Umbilical cord (tissue), 1 donor: ENCODE measurements at regions not wholly inside any gene's neighbourhood (a gene's known extent, or its start where the extent isn't known, plus 50 kb on each side); places are given as distances from the start of the nearest gene placed in this dataset.
"Not testable (repeated sequence)": the region's sequence is repeated elsewhere in the genome, so short reads cannot be mapped to it uniquely, and the experiment has no call there.

Experiments
- DNase-seq: peaks from one replicate; pipeline ENCODE4 v3.0.0-alpha.2; 2015; ENCODE audit warnings: low spot score

DNA sequence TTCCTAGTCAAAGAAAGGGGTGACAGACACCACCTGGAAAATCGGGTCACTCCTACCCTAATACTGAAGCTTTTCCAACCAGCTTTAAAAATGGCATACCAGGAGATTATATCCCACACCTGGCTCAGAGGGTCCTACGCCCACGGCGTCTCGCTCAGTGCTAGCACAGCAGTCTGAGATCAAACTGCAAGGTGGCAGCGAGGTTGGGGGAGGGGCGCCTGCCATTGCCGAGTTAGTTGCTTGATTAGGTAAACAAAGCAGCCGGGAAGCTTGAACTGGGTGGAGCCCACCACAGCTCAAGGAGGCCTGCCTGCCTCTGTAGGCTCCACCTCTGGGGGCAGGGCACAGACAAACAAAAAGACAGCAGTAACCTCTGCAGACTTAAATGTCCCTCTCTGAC lies 127.1 kb downstream of the NXPE2 start:
- DNase-seq = not testable (repeated sequence)

DNA sequence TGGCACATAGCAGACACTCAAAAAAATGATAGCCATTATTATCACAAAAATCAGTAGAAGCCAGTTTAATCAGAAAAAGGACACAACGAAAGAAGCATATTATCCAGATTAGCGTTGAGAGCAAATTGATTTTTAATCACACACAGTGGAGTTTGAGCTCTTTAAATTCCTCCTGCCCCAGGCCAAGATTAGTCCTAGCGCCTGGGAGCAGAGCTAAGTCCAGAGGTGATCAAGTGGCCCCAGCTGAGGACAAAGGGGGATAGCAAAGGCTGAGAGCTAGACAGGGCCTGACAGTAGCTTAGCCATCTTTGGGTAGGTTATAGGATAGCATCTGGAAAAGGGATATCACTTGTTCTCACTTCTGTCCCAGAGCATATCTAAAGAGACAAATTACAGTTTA lies 133.6 kb downstream of the NXPE2 start:
- DNase-seq = no peak

DNA sequence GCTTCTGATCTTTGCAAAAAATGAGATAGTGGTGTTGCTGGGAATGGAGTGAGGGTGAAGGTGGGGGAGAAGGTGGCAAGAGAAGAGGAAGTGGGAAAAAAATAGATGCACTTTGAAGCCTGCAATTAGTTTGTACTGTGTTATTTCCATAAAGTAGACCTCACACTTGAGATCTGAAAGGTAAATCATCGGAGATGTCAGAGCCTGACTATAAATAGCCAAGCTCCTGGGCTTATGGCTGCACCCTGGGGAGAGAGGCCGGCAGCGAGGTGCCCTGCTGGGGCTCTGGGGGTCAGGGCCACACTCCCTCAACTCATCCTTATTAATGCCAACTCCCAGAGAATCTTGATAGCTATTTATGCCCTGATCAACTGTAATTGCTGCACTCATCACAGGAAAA lies 134.4 kb downstream of the NXPE2 start:
- no peak for DNase-seq

DNA sequence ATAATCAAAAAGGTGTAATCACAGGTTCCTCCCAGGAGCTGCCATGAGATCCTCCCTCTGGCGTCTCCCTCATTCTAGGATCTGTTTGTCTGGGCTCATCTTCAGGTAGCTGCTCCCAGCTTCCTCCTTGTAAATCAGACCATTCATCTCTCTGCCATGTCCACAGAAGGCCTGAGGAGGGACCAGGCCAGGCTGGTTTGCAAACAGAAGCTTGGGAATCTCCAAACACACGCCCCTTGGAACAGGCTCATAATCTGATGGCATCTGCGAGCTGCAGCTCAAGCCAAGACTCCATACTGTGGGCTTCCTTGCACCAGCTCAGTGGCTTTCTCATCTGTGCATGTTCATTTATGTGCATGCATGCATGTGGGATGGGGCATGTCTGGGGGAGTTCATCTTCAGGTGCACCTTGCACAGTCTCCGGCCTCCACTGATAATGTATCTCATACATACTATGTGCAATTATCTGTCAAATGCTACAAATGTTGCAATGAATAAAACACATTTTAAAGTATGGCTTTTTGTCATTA lies 134.9 kb downstream of the NXPE2 start:
- DNase-seq = no peak

DNA sequence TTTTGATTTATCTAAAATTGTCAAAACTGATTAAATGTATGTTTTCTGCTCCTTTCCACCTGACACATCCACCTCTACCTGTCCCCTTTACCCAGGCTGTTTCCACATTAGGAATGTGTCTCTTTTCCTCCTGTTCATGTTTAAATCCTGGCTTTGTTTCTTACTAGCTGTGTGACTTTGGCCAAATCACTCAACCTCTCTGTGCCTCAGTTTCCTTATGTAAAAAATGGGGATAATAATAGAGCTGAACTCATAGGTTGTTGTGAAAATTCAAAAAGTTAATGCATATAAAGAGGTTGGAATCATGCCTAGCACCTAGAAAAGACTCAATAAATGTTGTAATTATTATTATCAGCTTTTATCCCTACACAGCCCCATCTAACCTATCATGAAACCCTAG lies 136.8 kb downstream of the NXPE2 start:
- DNase-seq = no peak

DNA sequence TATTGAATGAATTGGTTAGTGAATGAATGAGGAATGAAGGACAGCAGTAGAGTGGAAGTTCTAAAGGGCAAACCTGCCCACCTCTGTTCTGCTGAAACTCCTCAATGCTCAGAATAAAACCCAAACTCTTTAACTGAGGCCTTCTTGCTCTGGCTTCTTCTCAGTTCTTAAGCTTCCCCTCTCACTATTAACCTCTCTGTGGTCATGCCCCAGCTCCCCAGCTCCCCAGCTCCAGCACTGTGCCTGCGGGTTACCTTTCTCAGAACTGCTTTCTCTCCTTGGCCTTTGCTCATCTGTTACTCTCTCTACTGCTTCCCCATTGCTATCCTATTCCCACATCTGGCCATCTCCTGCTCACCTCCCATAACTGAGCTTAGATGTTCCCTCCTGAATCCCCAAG lies 137.4 kb downstream of the NXPE2 start:
- no peak for DNase-seq

DNA sequence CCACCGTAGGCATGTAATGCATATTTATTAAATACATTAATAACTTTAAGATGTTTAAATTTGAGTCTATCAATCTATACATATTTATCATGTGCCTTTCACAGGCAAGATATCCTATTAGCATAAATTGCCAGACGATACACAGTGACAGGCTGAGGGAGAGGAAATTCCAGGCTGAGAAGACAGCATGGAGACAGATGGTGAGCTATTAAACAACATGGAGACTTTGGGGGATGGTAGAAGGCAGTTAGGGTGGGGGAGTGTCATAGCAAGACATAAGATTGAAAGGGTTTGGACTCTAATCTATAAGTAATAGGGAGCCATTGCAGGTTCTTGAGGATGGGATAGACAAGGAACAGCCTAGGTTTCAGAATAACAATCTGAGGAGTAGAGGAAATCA lies 138.5 kb downstream of the NXPE2 start:
- no peak for DNase-seq

DNA sequence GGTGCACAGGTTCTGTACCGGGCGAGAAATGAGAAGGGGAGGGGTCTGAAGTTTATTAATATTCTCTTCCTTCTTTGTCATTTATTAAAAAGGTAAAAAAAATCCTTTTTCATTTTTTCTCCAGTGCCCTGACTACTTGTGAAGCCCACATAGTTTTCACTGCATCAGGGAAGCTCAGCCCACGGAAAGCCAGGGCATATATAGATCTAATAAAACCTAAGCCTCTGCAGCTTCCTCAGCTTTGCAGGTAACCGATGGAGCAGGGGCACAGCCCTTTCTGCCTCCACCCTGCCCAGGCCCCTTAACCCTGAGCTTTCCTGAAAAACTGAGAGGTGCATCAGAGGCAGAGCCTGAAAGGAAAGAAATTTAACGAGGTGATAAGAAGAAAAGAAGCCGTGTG lies 140.1 kb downstream of the NXPE2 start:
- DNase-seq = no peak

DNA sequence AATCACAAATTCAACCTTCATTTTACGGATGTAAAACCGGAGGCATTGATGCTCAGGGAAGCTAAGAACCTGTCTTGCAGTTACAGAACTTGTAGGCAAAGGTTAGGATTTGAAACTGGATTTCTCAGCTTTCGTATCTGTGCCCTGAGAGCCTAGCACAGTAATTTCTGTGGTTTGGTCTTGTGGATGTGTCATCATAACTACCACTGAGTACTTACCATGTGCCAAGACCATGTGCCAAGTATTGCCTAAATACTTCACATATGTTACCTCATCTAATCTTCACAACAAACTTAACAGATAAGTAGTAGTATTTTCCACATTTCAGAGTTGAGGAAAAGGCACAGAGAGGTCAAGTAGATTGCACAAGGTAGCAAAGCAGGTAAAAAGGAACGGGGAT lies 140.7 kb downstream of the NXPE2 start:
- DNase-seq = no peak

DNA sequence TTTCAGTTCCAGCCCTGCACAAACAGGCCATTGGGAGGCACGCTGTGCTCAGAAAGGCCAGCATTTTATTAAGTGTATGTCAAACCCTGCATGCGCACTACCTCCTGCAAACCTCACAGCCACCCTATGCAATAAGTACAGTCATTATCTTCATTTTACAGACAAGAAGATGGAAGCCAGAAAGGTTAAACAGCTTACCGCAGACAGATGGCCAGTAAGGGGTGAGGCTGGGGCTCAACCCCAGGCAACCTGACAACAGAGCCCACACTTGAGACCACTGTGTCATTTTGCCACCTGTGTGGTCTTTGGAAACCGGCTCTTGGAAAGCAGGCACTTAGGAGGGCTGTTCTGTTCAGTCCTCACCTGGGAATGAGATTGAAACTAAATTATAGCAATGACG lies 142.3 kb downstream of the NXPE2 start:
- no peak for DNase-seq

DNA sequence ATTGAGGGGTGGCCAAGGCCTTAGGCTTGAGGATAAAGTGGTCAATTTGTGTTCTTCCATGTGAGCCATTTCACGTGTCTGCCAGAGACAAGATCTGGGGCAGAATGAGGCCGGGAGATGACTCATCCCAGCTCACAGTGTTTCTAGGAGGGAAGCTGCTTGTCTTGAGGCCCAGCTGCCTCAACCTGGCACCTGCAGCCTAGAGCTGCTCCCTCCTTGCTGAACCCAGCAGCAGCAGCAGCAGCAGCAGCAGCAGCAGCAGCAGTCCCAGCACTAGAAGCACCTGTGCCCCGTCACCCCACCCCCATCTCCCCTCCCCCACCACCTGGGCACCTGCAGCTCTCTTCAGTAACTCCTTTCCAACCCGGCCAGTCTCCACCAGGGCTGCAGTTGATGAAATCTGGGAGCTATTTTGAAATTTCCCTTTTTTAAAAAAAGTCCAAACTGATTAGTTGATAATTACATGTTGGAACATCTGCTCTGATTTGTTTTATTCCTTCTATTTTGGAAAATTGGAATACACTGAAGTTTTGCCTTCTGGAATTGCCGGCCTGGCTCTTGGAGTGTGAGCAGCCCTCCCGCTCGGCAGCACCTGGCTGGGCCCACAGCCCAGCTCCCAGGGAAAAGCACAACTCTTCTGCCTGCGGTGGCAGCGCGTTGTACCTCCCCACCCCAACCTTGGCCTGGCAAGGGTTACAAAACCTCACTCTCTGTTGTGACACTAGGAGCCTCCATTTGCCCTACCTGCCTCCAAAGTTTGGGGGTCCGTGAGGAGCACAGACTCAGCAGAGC lies 143.5 kb downstream of the NXPE2 start:
- DNase-seq = peak; percentile 77

DNA sequence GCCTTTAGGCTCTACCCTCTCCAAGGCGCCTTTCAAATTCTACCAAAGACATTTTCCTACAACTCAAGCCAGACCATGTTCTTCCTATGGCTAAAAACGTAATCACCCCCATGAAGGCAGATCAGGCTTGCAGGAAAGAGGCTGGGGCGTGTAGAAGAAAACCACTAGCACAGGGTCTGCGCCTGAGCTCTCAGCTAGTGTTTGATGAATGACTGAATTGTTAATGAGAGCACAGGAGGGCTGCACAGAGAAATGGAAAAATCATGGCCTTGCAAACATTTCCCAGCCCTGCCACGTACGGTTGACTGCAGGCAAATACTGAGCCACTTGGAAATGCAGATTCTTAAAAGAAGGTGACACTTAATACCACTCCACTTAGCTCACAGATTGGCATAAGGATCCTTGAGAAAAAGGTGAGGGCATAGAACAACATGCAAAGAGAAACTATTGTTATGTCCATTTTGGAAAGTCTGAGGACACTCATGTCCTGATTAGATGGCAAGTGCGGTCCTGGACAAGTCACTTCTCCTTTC lies 148.6 kb downstream of the NXPE2 start:
- no peak for DNase-seq

DNA sequence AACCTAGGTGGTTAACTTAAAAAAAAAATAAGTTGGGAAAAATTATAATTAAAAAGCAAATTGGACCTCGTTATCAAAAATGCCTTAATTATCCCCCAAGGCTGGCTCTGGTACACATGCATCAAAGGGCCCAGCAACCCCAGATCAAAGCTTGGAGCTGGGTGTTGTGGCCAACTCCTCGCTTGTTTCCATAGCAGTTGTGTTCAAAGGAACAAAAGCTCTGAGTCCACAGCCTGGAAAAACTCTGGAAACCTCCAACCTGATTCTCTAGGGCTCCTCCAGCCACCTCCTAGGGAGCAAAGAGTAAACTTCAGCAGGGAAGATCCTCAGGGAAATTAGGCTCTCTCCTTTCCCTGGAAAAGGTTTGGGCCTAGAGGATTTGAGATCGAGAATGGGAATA lies 149.4 kb downstream of the NXPE2 start:
- no peak for DNase-seq

DNA sequence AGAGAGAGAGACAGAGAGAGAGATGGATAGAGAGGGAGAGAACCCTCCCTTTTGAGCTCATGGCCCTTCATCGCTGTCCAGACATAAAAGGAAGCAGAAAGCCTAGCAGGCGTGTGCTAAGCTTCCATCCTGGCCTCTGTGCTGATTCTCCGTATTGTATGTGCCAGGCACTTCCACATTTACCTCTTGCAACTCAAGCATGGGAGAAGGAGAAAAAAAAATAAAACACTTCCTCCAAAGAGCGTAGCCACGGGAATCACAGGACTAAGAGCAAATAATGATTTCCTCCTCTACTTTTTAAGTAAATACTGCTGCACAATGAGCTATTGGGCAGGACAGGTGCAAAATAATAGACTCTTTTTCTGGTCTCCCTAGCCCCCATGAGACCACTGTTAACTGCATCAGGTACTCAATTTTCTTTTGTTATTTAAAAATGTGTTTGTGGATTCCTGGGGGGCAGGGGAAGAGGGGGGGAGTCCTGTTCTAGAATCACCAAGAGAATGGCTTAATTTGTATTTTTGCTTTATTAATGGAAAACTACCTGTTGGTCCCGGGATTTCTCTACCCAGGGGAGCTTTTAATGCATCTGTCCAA lies 154.3 kb downstream of the NXPE2 start:
- peak; percentile 26 for DNase-seq

DNA sequence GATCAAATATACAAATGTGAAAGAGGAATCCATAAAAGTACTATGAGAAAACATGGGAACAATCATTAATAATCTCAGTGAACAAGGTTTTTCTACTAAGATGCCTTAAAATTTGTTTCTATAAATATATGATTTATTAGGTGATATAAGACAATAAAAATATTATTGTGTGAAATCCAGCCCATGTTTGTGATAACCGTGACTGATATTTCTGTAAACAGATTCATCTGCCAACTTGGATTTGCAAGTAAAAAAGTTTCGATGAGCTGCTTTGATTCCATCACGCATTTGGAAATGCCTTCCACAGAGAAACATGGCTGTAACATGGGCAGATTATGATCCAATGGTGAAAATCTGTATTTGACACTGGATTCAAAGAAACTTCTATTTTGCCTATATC lies 157.8 kb downstream of the NXPE2 start:
- DNase-seq = no peak

DNA sequence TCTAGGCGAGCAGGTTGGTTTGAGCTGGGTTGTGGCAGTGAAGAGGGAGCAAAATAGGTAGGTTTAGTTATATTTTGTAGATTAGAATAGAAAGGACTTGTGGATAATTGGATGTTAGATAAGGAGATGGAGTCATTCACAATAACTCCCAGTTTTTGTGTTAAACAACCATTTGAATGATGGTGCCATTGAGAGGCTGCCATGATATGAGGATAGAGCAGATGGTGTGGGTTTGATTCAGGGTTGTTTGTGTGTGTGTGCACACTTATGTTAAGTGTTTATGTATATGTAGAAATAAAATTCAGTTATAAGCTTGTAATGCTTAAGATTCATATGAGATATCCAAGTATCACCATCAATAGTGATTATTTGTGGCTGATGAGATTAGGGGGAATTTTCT lies 166.6 kb downstream of the NXPE2 start:
- DNase-seq = no peak

DNA sequence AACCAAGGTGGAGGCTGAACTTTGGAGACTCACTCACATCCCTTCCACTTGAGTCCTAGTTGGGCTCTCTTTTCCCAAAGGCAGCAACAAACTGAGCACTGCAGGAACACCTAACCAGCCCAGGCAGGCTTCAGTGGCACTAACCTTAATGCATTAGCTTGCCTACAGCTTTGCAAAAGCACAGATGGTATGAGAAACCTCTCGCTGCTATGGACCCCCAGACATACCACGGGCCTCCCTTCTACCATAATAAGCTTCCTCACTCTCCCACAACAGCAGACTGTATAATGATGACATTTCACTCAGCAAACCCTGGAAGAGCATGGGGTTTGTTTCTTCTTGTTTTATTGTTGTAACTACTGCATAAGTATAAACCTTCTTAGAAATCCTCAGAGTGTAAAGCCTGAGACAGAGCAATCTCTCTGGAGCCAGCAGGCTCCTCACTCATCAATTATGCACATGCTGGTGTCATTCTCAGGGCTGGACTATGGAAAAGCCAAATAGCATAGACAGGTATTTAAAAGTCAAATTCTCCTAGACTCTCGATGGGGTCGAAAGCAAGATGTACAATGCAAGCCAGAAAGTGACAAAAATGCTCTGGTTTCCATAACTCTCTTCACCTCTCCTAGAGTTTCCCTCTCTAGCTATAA lies 167.6 kb downstream of the NXPE2 start:
- DNase-seq = no peak

DNA sequence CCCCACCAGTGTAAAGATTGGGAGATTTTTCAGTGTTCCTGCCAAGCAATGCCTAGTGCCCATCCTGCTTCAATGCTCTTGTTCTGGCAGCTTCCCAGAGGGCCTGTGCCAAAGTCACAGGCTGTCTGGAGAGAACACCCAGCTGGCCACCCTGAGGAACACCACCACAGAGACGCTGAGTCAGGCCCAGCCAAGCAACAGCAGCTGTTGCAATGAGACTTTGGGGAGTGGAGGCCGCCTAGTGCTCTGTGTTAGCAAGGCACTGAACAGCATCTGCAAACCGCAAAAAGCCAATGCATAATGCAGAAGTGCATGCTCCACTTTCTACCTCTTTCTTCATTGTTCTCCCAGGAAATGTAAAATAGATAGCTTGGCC lies 168.1 kb downstream of the NXPE2 start:
- DNase-seq = peak; percentile 24

DNA sequence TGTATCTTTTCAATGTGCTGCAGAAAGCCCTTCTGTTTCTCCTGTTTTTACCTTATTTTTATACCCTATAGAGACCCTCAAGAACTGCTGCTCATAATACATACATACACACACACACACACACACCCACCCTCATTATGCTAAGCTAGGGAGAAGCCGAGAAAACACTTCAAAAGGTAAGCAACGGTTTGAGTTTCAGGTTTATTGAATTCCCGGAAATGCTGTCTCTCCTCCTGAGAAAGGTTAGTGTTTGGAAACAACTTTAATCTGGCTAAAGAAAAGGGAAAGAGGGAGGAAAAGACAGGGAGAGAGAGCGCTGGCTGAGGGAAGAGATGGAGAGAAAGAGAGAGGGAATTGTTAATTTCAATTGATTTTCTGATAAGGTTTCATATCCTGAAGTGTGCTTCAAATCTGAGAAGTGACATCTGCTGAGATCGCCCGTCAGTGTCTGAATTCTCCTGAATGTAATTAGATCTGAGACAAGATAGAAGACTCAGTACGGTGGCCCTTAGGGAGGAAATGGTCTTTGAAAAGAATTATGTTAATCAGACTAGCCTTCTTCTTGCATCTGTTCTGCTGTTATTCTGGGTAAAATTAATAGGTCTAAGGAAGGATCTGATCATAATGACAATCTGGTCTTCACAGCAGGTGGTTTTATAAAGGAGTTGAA lies 169.1 kb downstream of the NXPE2 start:
- no peak for DNase-seq

DNA sequence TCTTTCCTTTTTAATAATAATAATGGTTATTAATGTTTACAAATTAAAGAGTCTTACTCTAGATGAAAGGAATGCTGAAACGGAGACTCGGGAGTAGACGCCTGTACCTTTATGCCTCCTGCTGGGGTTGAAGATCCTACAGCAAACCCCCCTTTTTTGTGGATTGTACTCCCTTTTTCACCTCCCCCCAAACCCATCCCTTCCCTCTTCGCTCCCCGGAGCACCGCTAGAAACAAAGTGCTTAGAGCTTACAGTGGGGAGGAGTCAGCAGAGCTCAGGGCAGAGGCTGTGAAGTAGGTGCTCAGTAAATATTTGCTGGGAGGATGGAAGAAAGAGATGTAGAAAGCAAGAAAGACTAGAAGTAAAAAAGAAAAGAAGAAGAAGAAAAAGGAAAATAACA lies 169.7 kb downstream of the NXPE2 start:
- no peak for DNase-seq

DNA sequence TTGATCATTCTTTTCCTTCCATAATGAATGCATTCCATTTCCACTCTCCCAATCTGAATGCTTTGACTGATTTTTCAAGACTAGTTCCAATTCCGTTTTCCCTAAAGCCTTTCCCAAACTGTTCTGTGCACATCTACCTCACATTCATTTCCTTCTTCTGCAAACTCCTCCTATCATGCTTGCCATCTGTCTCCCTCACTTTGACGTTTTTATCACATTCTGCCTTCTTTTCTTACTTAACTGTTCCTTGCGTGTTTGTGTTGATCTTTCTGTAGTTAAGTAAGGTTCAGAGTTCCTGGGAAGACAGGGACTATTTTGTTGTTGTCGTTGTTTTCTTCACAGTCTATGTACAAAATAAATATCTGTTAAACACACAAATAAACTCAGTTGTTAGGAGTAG lies 179.0 kb downstream of the NXPE2 start:
- peak; percentile 9 for DNase-seq

DNA sequence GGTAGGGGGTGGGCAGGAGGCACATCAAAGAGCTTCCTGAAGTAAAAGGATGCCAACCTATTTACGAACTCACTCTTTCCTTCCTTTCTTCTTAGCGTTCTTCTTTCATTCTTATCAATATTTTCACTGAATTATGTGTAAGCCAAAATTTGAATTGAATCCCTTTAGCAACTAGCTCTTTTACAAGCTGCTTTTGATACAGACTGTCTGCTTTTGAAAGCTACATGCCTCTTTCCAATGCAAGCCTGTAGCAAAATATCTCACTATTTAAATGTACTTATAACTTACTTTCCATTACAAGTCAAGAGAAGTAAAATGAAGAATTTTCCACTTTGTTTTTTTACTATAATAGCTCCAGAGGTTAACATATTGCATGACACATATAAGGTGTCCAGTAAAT lies 186.6 kb downstream of the NXPE2 start:
- no peak for DNase-seq
